Esophagus squamous epithelium (tissue), 5 donors: ENCODE measurements at regions not wholly inside any gene's neighbourhood (a gene's known extent, or its start where the extent isn't known, plus 50 kb on each side); places are given as distances from the start of the nearest gene placed in this dataset.

Source experiments
- DNase-seq: peaks from one replicate; lab custom pipeline; 2025; lab: John Stamatoyannopoulos, UW
- H3K27ac ChIP-seq, 4 donors: fragments of 200-600 bp; sonication (generic); one replicate each; pipeline ENCODE4 v1.5.1; 2016 to 2019; ENCODE audit warnings: mild to moderate bottlenecking in 1 of 4
- H3K27me3 ChIP-seq, 4 donors: fragments of 200-600 bp; sonication (generic); 1 replicate in 3 of 4; 2 replicates in 1 of 4; pipeline versions ENCODE4 v1.5.1 to v1.6.0; 2017 to 2021; ENCODE audit warnings: antibody characterized with exemption in 1 of 4
- H3K36me3 ChIP-seq, 3 donors: fragments of 200-600 bp; sonication (generic); one replicate each; pipeline ENCODE4 v1.5.1; 2016 to 2019
- H3K4me1 ChIP-seq, 3 donors: fragments of 200-600 bp; sonication (generic); one replicate each; pipeline ENCODE4 v1.5.1; 2017 to 2019
- H3K4me3 ChIP-seq, 4 donors: fragments of 200-600 bp; sonication (generic); 1 replicate in 3 of 4; 2 replicates in 1 of 4; pipeline ENCODE4 v1.5.1; 2016 to 2019; ENCODE audit warnings: mild to moderate bottlenecking in 2 of 4, moderate library complexity in 1 of 4
- H3K9me3 ChIP-seq, 3 donors: fragments of 200-600 bp; sonication (generic); one replicate each; pipeline ENCODE4 v1.5.1; 2016 to 2019
- CTCF ChIP-seq, 6 experiments: fragments of 450-650 bp in 4 of 6; fragments of 200-600 bp in 2 of 6; sonication (generic) in 2 of 6; IDR thresholded peaks; one replicate each; pipeline ENCODE4 v1.5.1; 2016 to 2019; ENCODE audit warnings: antibody characterized with exemption in 6 of 6, mild to moderate bottlenecking in 4 of 6, moderate library complexity in 4 of 6
- POLR2A ChIP-seq, 4 donors: fragments of 450-650 bp; IDR thresholded peaks; one replicate each; pipeline ENCODE4 v1.6.1; 2017; ENCODE audit warnings: antibody characterized with exemption in 4 of 4, mild to moderate bottlenecking in 4 of 4, moderate library complexity in 3 of 4
- WGBS, 2 donors: methylation state at CpG; one replicate each; pipeline ENCODE4 v1.1.5; 2018; 5-methylcytosine and 5-hydroxymethylcytosine counted together
- intact Hi-C: fragments of 100-400 bp; cut with DNase I; formaldehyde crosslinking; loops from one replicate; pipeline ENCODE4 v1.15.0; 2022
- donor health status: DM: yes; HTN: yes; CAD: no.

DNA sequence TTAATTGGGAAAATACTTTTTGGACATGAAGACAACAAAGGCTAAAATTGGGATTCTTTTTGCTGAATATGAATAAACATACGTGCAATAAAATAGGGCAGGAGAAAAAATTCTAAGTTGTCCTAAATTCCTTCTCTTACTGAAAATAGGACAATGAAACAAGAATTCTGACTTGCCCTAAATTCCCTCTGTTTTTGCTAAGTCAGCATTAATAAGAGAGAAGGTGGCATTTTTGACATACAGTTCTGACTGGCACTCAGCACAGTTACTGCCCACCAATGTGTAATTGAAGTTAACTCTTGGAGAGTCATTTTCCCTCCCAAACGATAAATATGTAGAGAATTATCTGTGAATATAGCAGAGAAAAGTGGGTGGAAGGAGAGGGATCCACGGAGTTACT is 1021.1 kb upstream of the CDH8 start:
- no peak overlapping the region for H3K27ac ChIP-seq
- DNase-seq = no peak

DNA sequence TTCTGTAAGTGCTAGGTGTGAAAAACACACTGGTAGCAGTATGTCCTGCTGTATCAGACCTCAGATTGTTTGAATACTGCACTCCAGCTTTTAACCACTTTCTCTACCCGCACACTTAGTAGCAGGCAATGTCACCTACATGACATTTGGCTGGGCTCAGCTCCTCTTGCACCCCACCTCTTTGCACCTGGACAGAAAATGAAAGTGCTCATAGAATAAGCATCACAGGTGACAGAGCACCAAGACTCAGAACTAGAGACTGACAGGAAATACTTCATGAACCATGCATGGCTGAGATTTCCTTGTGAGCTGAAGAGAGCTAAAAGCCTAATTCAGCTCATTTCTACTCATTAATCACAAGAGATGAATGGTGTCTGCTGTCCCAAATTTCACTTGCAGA is 1014.2 kb upstream of the CDH8 start:
- DNase-seq = no peak
- intact Hi-C loops = no loop called here
- Histone ChIP-seq H3K36me3 (no peaks in the 10 kb centered on the region), H3K9me3 (peaks cover 0 to 6% (median 0%) of the 10 kb centered on the region in 3 donors), H3K27me3 (no peaks in the 10 kb centered on the region), H3K27ac (no peak overlapping the region), H3K4me1 (no peaks in the 10 kb centered on the region), H3K4me3 (no peak overlapping the region)
- WGBS, 2 donors = 86 to 89% methylated on average over 1 of the region's 1 CpG
- no peak for TF ChIP-seq CTCF (IDR thresholded peaks at IDR 0.05)

More for the DNA sequence above, 1021.1 kb upstream of the CDH8 start:
- Histone ChIP-seq H3K36me3 (no peaks in the 10 kb centered on the region), H3K4me1 (no peaks in the 10 kb centered on the region), H3K4me3 (no peak overlapping the region), H3K27me3 (no peaks in the 10 kb centered on the region), H3K9me3 (peaks cover 0 to 3% (median 0%) of the 10 kb centered on the region in 3 donors)
- intact Hi-C loops = no loop called here
- 71 to 78% methylated on average over 3 of the region's 3 CpGs for WGBS, 2 donors
- no peak for TF ChIP-seq CTCF (IDR thresholded peaks at IDR 0.05)
- no peak for TF ChIP-seq POLR2A (IDR thresholded peaks at IDR 0.05)

- TF ChIP-seq POLR2A (IDR thresholded peaks at IDR 0.05) (no peak), CTCF (IDR thresholded peaks at IDR 0.05) (no peak)
- Histone ChIP-seq H3K9me3 (no peaks in the 10 kb centered on the region), H3K36me3 (no peaks in the 10 kb centered on the region), H3K4me1 (no peaks in the 10 kb centered on the region), H3K27me3 (no peaks in the 10 kb centered on the region), H3K27ac (no peak overlapping the region), H3K4me3 (no peak overlapping the region)
- 42 to 47% methylated on average over 7 of the region's 7 CpGs for WGBS, 2 donors
- no peak for DNase-seq
- intact Hi-C loops = no loop called here
These were observed 1002.3 kb upstream of the CDH8 start for GRCh38 chr16:63038397-63039106.

- WGBS, 2 donors = 15 to 27% methylated on average over 1 of the region's 1 CpG
- DNase-seq = no peak
- no peaks in the 10 kb centered on the region for H3K27me3 ChIP-seq
- no peaks in the 10 kb centered on the region for H3K9me3 ChIP-seq
- H3K4me3 ChIP-seq = no peak overlapping the region
- TF ChIP-seq CTCF (IDR thresholded peaks at IDR 0.05) (no peak), POLR2A (IDR thresholded peaks at IDR 0.05) (no peak)
- intact Hi-C loops = no loop called here
- H3K4me1 ChIP-seq = no peaks in the 10 kb centered on the region
- H3K27ac ChIP-seq = no peak overlapping the region
- H3K36me3 ChIP-seq = no peaks in the 10 kb centered on the region
These were observed 1001.6 kb upstream of the CDH8 start for GRCh38 chr16:63037761-63038396.

GRCh38 chr16:63018581-63019223 is 982.5 kb upstream of the CDH8 start:
- TF ChIP-seq POLR2A (IDR thresholded peaks at IDR 0.05) = no peak
- no peak for DNase-seq
- Histone ChIP-seq H3K9me3 (peaks cover 0 to 9% (median 0%) of the 10 kb centered on the region in 3 donors), H3K4me1 (no peaks in the 10 kb centered on the region), H3K36me3 (no peaks in the 10 kb centered on the region), H3K27me3 (no peaks in the 10 kb centered on the region), H3K4me3 (no peak overlapping the region), H3K27ac (no peak overlapping the region)
- 76 to 85% methylated on average over 7 of the region's 7 CpGs for WGBS, 2 donors
- intact Hi-C loops = no loop called here
